ENCODE measurements at regions not wholly inside any gene's neighbourhood (a gene's known extent, or its start where the extent isn't known, plus 50 kb on each side); places are given as distances from the start of the nearest gene placed in this dataset.

DNA sequence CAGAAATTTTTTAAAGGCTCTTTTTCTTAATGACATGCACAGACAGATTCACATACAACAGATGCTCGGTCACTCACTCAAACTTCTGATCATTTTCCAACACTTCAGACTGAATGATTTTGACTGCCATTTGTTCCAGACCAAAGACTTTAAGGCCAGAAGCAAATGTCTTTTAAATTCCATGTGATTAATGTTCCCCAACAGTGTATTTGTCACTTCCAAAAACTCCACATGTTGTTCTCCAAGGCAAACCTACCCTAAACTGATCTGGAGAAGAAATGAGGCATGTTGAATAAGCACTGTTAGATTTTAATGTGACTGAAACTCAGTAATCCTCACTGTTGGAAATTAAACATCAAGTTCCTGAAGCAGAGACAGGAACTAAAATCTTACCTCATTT lies 366.7 kb downstream of the GABRG2 start:
- DNase-seq (ENCODE audit: low read depth in 1 of 2, low spot score in 1 of 2) (no peak), ATAC-seq (no peak), FAIRE-seq (no peak)
- WGBS (ENCODE audit: missing lambda C conversion rate) = 3% methylated on average over 1 of the region's 1 CpG
- H3K4me3 ChIP-seq = no peak overlapping the region
- ChIA-PET POLR2A (no interaction called here), CTCF (no interaction called here)
- no peak overlapping the region for H3K4me2 ChIP-seq
- no peak overlapping the region for H3K27ac ChIP-seq
- H3K9me3 ChIP-seq = no peaks in the 10 kb centered on the region
- no peaks in the 10 kb centered on the region for H3K4me1 ChIP-seq
- TF ChIP-seq SMC3 (IDR thresholded peaks at IDR 0.05) = no peak
- TF ChIP-seq, protein P1, sequence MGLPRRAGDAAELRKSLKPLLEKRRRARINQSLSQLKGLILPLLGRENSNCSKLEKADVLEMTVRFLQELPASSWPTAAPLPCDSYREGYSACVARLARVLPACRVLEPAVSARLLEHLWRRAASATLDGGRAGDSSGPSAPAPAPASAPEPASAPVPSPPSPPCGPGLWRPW (IDR thresholded peaks at IDR 0.05) = no peak

DNA sequence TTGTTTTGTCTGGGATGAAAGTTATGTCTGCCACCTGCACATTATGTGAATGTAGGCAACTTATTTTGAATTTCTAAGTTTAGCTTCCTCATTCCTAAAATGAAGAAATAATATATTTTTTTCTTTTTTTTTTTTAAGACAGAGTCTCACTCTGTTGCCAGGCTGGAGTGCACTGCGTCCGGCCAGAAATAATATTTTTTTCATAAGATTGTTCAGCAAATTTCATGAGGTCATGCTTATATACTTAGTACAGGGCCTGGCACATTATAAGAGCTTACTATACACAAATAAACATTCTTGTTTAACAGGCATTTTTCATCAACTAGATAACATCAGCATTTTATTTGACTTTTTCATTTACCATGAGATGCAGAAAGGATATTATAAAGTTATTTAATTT lies 368.5 kb downstream of the GABRG2 start:
- POLR2A ChIA-PET = no interaction called here
- Histone ChIP-seq H3K4me3 (no peak overlapping the region), H3K4me2 (no peak overlapping the region), H3K9me3 (no peaks in the 10 kb centered on the region), H3K27ac (no peak overlapping the region), H3K4me1 (no peaks in the 10 kb centered on the region)
- CTCF ChIA-PET = no interaction called here
- TF ChIP-seq FOSL2 (IDR thresholded peaks at IDR 0.05) (no peak), FOSL2 (CRISPR knock-in tag; IDR thresholded peaks at IDR 0.05) (no peak), RNF2 (IDR thresholded peaks at IDR 0.05; ENCODE audit: borderline replicate concordance, low read depth) (no peak), SREBF2 (IDR thresholded peaks at IDR 0.05) (no peak), ZSCAN20 (CRISPR knock-in tag; IDR thresholded peaks at IDR 0.05) (no peak), CHD4 (IDR thresholded peaks at IDR 0.05; ENCODE audit: borderline replicate concordance) (no peak), FOSB (CRISPR knock-in tag; IDR thresholded peaks at IDR 0.05) (no peak), HOXB13 (CRISPR knock-in tag; IDR thresholded peaks at IDR 0.05; ENCODE audit: low read depth) (no peak), RFX5 (IDR thresholded peaks at IDR 0.05) (no peak), EP300 (IDR thresholded peaks at IDR 0.05) (no peak), PHF8 (IDR thresholded peaks at IDR 0.05; ENCODE audit: borderline replicate concordance, low read depth) (no peak), ESRRA (IDR thresholded peaks at IDR 0.05; ENCODE audit: borderline replicate concordance, low read length) (no peak), EHF (CRISPR knock-in tag; IDR thresholded peaks at IDR 0.05) (no peak), CBX2 (IDR thresholded peaks at IDR 0.05; ENCODE audit: borderline replicate concordance, low read depth) (no peak), TP53 (CRISPR knock-in tag; IDR thresholded peaks at IDR 0.05) (no peak), RCOR1 (IDR thresholded peaks at IDR 0.05; ENCODE audit: low read depth, low read length) (no peak), NR3C1 (IDR thresholded peaks at IDR 0.05) (no peak), MYC (IDR thresholded peaks at IDR 0.05; ENCODE audit: borderline replicate concordance, low read length) (no peak)
- TF ChIP-seq, protein P1 (IDR thresholded peaks at IDR 0.05) = no peak
- TF ChIP-seq, protein P2, sequence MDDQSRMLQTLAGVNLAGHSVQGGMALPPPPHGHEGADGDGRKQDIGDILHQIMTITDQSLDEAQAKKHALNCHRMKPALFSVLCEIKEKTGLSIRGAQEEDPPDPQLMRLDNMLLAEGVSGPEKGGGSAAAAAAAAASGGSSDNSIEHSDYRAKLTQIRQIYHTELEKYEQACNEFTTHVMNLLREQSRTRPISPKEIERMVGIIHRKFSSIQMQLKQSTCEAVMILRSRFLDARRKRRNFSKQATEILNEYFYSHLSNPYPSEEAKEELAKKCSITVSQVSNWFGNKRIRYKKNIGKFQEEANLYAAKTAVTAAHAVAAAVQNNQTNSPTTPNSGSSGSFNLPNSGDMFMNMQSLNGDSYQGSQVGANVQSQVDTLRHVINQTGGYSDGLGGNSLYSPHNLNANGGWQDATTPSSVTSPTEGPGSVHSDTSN (IDR thresholded peaks at IDR 0.05) = no peak
- TF ChIP-seq, protein P3, sequence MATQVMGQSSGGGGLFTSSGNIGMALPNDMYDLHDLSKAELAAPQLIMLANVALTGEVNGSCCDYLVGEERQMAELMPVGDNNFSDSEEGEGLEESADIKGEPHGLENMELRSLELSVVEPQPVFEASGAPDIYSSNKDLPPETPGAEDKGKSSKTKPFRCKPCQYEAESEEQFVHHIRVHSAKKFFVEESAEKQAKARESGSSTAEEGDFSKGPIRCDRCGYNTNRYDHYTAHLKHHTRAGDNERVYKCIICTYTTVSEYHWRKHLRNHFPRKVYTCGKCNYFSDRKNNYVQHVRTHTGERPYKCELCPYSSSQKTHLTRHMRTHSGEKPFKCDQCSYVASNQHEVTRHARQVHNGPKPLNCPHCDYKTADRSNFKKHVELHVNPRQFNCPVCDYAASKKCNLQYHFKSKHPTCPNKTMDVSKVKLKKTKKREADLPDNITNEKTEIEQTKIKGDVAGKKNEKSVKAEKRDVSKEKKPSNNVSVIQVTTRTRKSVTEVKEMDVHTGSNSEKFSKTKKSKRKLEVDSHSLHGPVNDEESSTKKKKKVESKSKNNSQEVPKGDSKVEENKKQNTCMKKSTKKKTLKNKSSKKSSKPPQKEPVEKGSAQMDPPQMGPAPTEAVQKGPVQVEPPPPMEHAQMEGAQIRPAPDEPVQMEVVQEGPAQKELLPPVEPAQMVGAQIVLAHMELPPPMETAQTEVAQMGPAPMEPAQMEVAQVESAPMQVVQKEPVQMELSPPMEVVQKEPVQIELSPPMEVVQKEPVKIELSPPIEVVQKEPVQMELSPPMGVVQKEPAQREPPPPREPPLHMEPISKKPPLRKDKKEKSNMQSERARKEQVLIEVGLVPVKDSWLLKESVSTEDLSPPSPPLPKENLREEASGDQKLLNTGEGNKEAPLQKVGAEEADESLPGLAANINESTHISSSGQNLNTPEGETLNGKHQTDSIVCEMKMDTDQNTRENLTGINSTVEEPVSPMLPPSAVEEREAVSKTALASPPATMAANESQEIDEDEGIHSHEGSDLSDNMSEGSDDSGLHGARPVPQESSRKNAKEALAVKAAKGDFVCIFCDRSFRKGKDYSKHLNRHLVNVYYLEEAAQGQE (IDR thresholded peaks at IDR 0.05) = no peak
- 66% methylated on average over 2 of the region's 2 CpGs for WGBS (ENCODE audit: missing lambda C conversion rate)
- no peak for ATAC-seq
- no peak for FAIRE-seq
- DNase-seq (ENCODE audit: low read depth in 1 of 2, low spot score in 1 of 2) = no peak
